Osteoblast (primary cell): ENCODE measurements at regions not wholly inside any gene's neighbourhood (a gene's known extent, or its start where the extent isn't known, plus 50 kb on each side); places are given as distances from the start of the nearest gene placed in this dataset.

ENCODE experiments used
- DNase-seq: peaks from one replicate; pipeline ENCODE4 v3.0.0; 2011; ENCODE audit warnings: low spot score, mixed read lengths; ENCODE audit not compliant: insufficient read length; ENCODE audit errors: missing footprints
- H2AFZ ChIP-seq: 2 replicates; pipeline ENCODE4 v1.6.0; 2011; ENCODE audit warnings: mild to moderate bottlenecking, low read length
- H3K27ac ChIP-seq: 2 replicates; pipeline ENCODE4 v1.5.1; 2011; ENCODE audit warnings: mild to moderate bottlenecking, low read depth, low read length, moderate library complexity
- H3K27me3 ChIP-seq: 2 replicates; pipeline ENCODE4 v1.6.0; 2012; ENCODE audit warnings: mild to moderate bottlenecking, control low read depth, inconsistent platforms, low read length, moderate library complexity; ENCODE audit not compliant: insufficient read depth
- H3K36me3 ChIP-seq: 2 replicates; pipeline ENCODE4 v1.5.1; 2011; ENCODE audit warnings: mild to moderate bottlenecking, low read length, control low read depth, moderate library complexity; ENCODE audit not compliant: insufficient read depth
- H3K4me1 ChIP-seq: 2 replicates; pipeline ENCODE4 v1.5.1; 2011; ENCODE audit warnings: mild to moderate bottlenecking, low read length, control low read depth, moderate library complexity; ENCODE audit not compliant: insufficient read depth
- H3K4me2 ChIP-seq: 2 replicates; pipeline ENCODE4 v1.6.0; 2011; ENCODE audit warnings: mild to moderate bottlenecking, low read length; ENCODE audit not compliant: insufficient read depth
- H3K4me3 ChIP-seq: fragments of 200-600 bp; sonication (generic); 3 replicates; pipeline ENCODE4 v1.5.1; 2012; ENCODE audit warnings: mild to moderate bottlenecking, low read length, inconsistent platforms; ENCODE audit not compliant: insufficient read depth
- H3K79me2 ChIP-seq: 2 replicates; pipeline ENCODE4 v1.6.0; 2012; ENCODE audit warnings: mild to moderate bottlenecking, low read length, control low read depth, inconsistent platforms; ENCODE audit not compliant: insufficient read depth
- H3K9me3 ChIP-seq: 2 replicates; pipeline ENCODE4 v1.5.1; 2011; ENCODE audit warnings: low read depth, low read length, control low read depth
- H4K20me1 ChIP-seq: 2 replicates; pipeline ENCODE4 v1.6.0; 2012; ENCODE audit warnings: mild to moderate bottlenecking, low read length, control low read depth; ENCODE audit not compliant: insufficient read depth
- CTCF ChIP-seq: IDR thresholded peaks from 2 replicates; pipeline ENCODE4 v1.5.1; 2011; ENCODE audit warnings: mild to moderate bottlenecking, low read depth, low read length, moderate library complexity; ENCODE audit errors: extremely low read depth

- no peak overlapping the region for H3K4me3 ChIP-seq
- H3K36me3 ChIP-seq: no peaks in the 10 kb centered on the region
- H3K27me3 ChIP-seq: no peaks in the 10 kb centered on the region
- no peak for TF ChIP-seq CTCF
- H2AFZ ChIP-seq: no peak overlapping the region
- no peak for DNase-seq
- H3K27ac ChIP-seq: no peak overlapping the region
- H4K20me1 ChIP-seq: no peaks in the 10 kb centered on the region
- no peaks in the 10 kb centered on the region for H3K79me2 ChIP-seq
- H3K4me1 ChIP-seq: no peaks in the 10 kb centered on the region
- no peak overlapping the region for H3K4me2 ChIP-seq
- no peaks in the 10 kb centered on the region for H3K9me3 ChIP-seq
Measured at GRCh38 chr6:156395276-156395675, 381.9 kb upstream of the ARID1B start.

- Histone ChIP-seq H4K20me1 (no peaks in the 10 kb centered on the region), H3K79me2 (no peaks in the 10 kb centered on the region), H3K4me2 (no peak overlapping the region), H3K9me3 (no peaks in the 10 kb centered on the region), H3K27me3 (no peaks in the 10 kb centered on the region), H2AFZ (no peak overlapping the region), H3K4me1 (no peaks in the 10 kb centered on the region), H3K27ac (no peak overlapping the region), H3K36me3 (no peaks in the 10 kb centered on the region), H3K4me3 (no peak overlapping the region)
- no peak for DNase-seq
- TF ChIP-seq CTCF: no peak
Measured at GRCh38 chr6:156392648-156393047, 384.5 kb upstream of the ARID1B start.

- H4K20me1 ChIP-seq: no peaks in the 10 kb centered on the region
- H3K4me1 ChIP-seq: no peaks in the 10 kb centered on the region
- H3K79me2 ChIP-seq: no peaks in the 10 kb centered on the region
- no peaks in the 10 kb centered on the region for H3K9me3 ChIP-seq
- DNase-seq: no peak
- no peak overlapping the region for H3K4me3 ChIP-seq
- no peak overlapping the region for H3K4me2 ChIP-seq
- H2AFZ ChIP-seq: no peak overlapping the region
- no peak for TF ChIP-seq CTCF
- H3K27me3 ChIP-seq: no peaks in the 10 kb centered on the region
- no peak overlapping the region for H3K27ac ChIP-seq
- no peaks in the 10 kb centered on the region for H3K36me3 ChIP-seq
Measured at GRCh38 chr6:156391977-156392376, 385.2 kb upstream of the ARID1B start.

GRCh38 chr6:156391061-156391672 is 386.0 kb upstream of the ARID1B start:
- no peak overlapping the region for H2AFZ ChIP-seq
- no peaks in the 10 kb centered on the region for H3K27me3 ChIP-seq
- no peak overlapping the region for H3K4me2 ChIP-seq
- H3K4me1 ChIP-seq: no peaks in the 10 kb centered on the region
- no peak for TF ChIP-seq CTCF
- no peaks in the 10 kb centered on the region for H3K79me2 ChIP-seq
- DNase-seq: no peak
- H4K20me1 ChIP-seq: no peaks in the 10 kb centered on the region
- H3K36me3 ChIP-seq: no peaks in the 10 kb centered on the region
- no peaks in the 10 kb centered on the region for H3K9me3 ChIP-seq
- no peak overlapping the region for H3K27ac ChIP-seq
- no peak overlapping the region for H3K4me3 ChIP-seq
